ENCODE measurements at regions not wholly inside any gene's neighbourhood (a gene's known extent, or its start where the extent isn't known, plus 50 kb on each side); places are given as distances from the start of the nearest gene placed in this dataset.

- H3K4me2 ChIP-seq: no peak overlapping the region
- H3F3A ChIP-seq (ENCODE audit: insufficient read depth, low read depth): no peaks in the 10 kb centered on the region
- no peaks in the 10 kb centered on the region for H3K27me3 ChIP-seq (ENCODE audit: insufficient read depth, low read depth)
- ChIA-PET CTCF (no interaction called here), POLR2A (ENCODE audit: unreplicated experiment) (no interaction called here)
- no peaks in the 10 kb centered on the region for H4K20me1 ChIP-seq (ENCODE audit: insufficient read depth)
- H3K9me2 ChIP-seq (ENCODE audit: insufficient read depth): no peaks in the 10 kb centered on the region
- no peaks in the 10 kb centered on the region for H3K79me2 ChIP-seq (ENCODE audit: low read depth)
- H3K36me3 ChIP-seq (ENCODE audit: low read depth): no peaks in the 10 kb centered on the region
- H3K4me1 ChIP-seq (replicated peaks; ENCODE audit: insufficient read depth): no peaks in the 10 kb centered on the region
- no peak for TF ChIP-seq EZH2 (IDR thresholded peaks at IDR 0.05; ENCODE audit: low read depth)
- no peak for TF ChIP-seq CTCF (conservative IDR thresholded peaks at IDR 0.05)
- H3K27ac ChIP-seq: no peak overlapping the region
- BruUV-seq (replicated peaks): no TSS peak
- no peak for DNase-seq
- intact Hi-C loops (cut with micrococcal nuclease; ENCODE audit: unreplicated experiment): no loop called here
- H2AFZ ChIP-seq: no peak overlapping the region
- H3K4me3 ChIP-seq: no peak overlapping the region
- no peaks in the 10 kb centered on the region for H3K9me3 ChIP-seq (ENCODE audit: insufficient read depth, low read depth)
Measured at GRCh38 chr10:109480836-109481235, 442.5 kb downstream of the XPNPEP1 start.

- POLR2A ChIA-PET (ENCODE audit: unreplicated experiment): no interaction called here
- no peak overlapping the region for H3K4me3 ChIP-seq
- no peaks in the 10 kb centered on the region for H3K9me3 ChIP-seq (ENCODE audit: insufficient read depth, low read depth)
- no peak overlapping the region for H3K27ac ChIP-seq
- no peaks in the 10 kb centered on the region; the same call in 1 of the 2 replicates for H3K27me3 ChIP-seq (ENCODE audit: insufficient read depth, low read depth)
- H4K20me1 ChIP-seq (ENCODE audit: insufficient read depth): no peaks in the 10 kb centered on the region
- H3K4me1 ChIP-seq (replicated peaks; ENCODE audit: insufficient read depth): no peaks in the 10 kb centered on the region
- H3F3A ChIP-seq (ENCODE audit: insufficient read depth, low read depth): no peaks in the 10 kb centered on the region
- CTCF ChIA-PET: no interaction called here
- H3K36me3 ChIP-seq (ENCODE audit: low read depth): no peaks in the 10 kb centered on the region
- no peak overlapping the region for H2AFZ ChIP-seq
- intact Hi-C loops (cut with micrococcal nuclease; ENCODE audit: unreplicated experiment): no loop called here
- H3K9me2 ChIP-seq (ENCODE audit: insufficient read depth): no peaks in the 10 kb centered on the region
- H3K4me2 ChIP-seq: no peak overlapping the region
- no peaks in the 10 kb centered on the region for H3K79me2 ChIP-seq (ENCODE audit: low read depth)
- TF ChIP-seq CTCF (conservative IDR thresholded peaks at IDR 0.05): no peak
- no peak for TF ChIP-seq EZH2 (IDR thresholded peaks at IDR 0.05; ENCODE audit: low read depth)
- BruUV-seq (replicated peaks): no TSS peak
- DNase-seq: no peak
Measured at GRCh38 chr10:109475711-109476421, 447.4 kb downstream of the XPNPEP1 start.

GRCh38 chr10:109474812-109475211 lies 448.5 kb downstream of the XPNPEP1 start:
- TF ChIP-seq EZH2 (IDR thresholded peaks at IDR 0.05; ENCODE audit: low read depth): no peak
- TF ChIP-seq CTCF (conservative IDR thresholded peaks at IDR 0.05): no peak
- Histone ChIP-seq H3K9me2 (ENCODE audit: insufficient read depth) (no peaks in the 10 kb centered on the region), H3K36me3 (ENCODE audit: low read depth) (no peaks in the 10 kb centered on the region), H3K4me2 (no peak overlapping the region), H3K9me3 (ENCODE audit: insufficient read depth, low read depth) (no peaks in the 10 kb centered on the region), H3K4me1 (replicated peaks; ENCODE audit: insufficient read depth) (no peaks in the 10 kb centered on the region), H3K79me2 (ENCODE audit: low read depth) (no peaks in the 10 kb centered on the region), H4K20me1 (ENCODE audit: insufficient read depth) (no peaks in the 10 kb centered on the region), H3K4me3 (no peak overlapping the region), H2AFZ (no peak overlapping the region), H3F3A (ENCODE audit: insufficient read depth, low read depth) (no peaks in the 10 kb centered on the region), H3K27me3 (ENCODE audit: insufficient read depth, low read depth) (no peaks in the 10 kb centered on the region; the same call in 1 of the 2 replicates), H3K27ac (no peak overlapping the region)
- CTCF ChIA-PET: no interaction called here
- intact Hi-C loops (cut with micrococcal nuclease; ENCODE audit: unreplicated experiment): no loop called here
- POLR2A ChIA-PET (ENCODE audit: unreplicated experiment): no interaction called here
- no TSS peak for BruUV-seq (replicated peaks)
- no peak for DNase-seq

All from PC-9 (cell line).